Neural progenitor cell (in vitro differentiated cells): ENCODE measurements at regions not wholly inside any gene's neighbourhood (a gene's known extent, or its start where the extent isn't known, plus 50 kb on each side); places are given as distances from the start of the nearest gene placed in this dataset.

Experiments
- EZH2 ChIP-seq: fragments of 200-600 bp; sonication (generic); IDR thresholded peaks from 2 replicates; pipeline ENCODE4 v1.6.1; 2017; ENCODE audit warnings: antibody characterized with exemption, mild to moderate bottlenecking, moderate library complexity
- TF ChIP-seq, protein P1 (sequence below): fragments of 200-600 bp; sonication (generic); IDR thresholded peaks from 2 replicates; pipeline ENCODE4 v1.5.1; 2017; ENCODE audit warnings: antibody characterized with exemption, mild to moderate bottlenecking

DNA sequence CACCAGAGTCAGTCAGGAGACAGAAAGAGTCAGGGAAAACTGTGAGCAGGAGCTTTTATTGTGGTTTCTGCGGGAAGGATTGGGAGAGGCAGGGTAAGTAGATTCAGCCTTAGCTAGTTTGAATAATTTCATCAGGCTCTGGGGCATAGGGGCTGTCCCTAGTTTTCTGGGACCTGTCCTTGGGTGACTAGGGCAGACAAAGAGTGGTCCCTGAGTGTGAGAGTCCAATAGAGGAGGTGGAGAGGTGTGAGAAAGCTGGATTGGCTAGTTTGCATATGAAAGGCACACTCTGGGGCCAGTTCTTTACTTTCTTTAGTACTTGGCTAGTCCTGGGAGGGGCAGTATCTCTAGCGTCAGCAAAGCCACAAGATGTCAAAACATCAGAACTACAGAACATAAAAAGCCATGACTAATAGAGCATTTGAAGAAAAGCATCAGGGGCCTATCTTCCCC is 255.6 kb downstream of the HS3ST3A1 start:
- TF ChIP-seq, protein P1, sequence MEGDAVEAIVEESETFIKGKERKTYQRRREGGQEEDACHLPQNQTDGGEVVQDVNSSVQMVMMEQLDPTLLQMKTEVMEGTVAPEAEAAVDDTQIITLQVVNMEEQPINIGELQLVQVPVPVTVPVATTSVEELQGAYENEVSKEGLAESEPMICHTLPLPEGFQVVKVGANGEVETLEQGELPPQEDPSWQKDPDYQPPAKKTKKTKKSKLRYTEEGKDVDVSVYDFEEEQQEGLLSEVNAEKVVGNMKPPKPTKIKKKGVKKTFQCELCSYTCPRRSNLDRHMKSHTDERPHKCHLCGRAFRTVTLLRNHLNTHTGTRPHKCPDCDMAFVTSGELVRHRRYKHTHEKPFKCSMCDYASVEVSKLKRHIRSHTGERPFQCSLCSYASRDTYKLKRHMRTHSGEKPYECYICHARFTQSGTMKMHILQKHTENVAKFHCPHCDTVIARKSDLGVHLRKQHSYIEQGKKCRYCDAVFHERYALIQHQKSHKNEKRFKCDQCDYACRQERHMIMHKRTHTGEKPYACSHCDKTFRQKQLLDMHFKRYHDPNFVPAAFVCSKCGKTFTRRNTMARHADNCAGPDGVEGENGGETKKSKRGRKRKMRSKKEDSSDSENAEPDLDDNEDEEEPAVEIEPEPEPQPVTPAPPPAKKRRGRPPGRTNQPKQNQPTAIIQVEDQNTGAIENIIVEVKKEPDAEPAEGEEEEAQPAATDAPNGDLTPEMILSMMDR = no peak
- TF ChIP-seq EZH2 = no peak
